ENCODE measurements at regions not wholly inside any gene's neighbourhood (a gene's known extent, or its start where the extent isn't known, plus 50 kb on each side); places are given as distances from the start of the nearest gene placed in this dataset.
"Not testable (repeated sequence)": the region's sequence is repeated elsewhere in the genome, so short reads cannot be mapped to it uniquely, and the experiment has no call there.

GRCh38 chr10:9451211-9451773 is 1396.8 kb downstream of the GATA3 start:
- H3K27me3 Mint-ChIP-seq = peaks cover 23% of the 10 kb centered on the region
- H3K4me3 Mint-ChIP-seq = no peak overlapping the region
- H3K36me3 Mint-ChIP-seq (ENCODE audit: low read depth) = no peaks in the 10 kb centered on the region
- peaks cover 15% of the 10 kb centered on the region for H3K9me3 Mint-ChIP-seq
- H3K4me1 Mint-ChIP-seq (ENCODE audit: low read depth) = no peaks in the 10 kb centered on the region
- H3K27ac Mint-ChIP-seq = no peak overlapping the region

- no peaks in the 10 kb centered on the region for H3K4me1 Mint-ChIP-seq (ENCODE audit: low read depth)
These were observed 1397.6 kb downstream of the GATA3 start for GRCh38 chr10:9452056-9452455.

DNA sequence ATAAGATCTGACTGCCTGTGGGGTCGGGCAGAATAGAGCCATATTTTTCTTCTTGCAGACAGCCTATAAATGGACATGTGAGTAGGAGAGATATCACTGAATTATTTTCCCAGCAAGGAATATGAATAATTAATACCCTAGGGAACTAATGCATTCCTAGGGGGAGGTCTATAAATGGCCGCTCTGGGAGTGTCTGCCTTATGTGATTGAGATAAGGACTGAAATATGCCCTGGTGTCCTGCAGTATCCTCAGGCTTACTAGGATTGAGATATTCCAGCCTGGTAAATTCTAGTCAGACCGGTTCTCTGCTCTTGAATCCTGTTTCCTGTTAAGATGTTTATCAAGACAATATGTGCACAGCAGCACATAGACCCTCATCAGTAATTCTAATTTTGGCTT is 1399.4 kb downstream of the GATA3 start:
- not testable (repeated sequence) for H3K27ac Mint-ChIP-seq; H3K4me1 Mint-ChIP-seq (ENCODE audit: low read depth); H3K4me3 Mint-ChIP-seq; H3K36me3 Mint-ChIP-seq (ENCODE audit: low read depth)
- Mint-ChIP-seq H3K9me3 (peaks cover 15% of the 10 kb centered on the region), H3K27me3 (peaks cover 13% of the 10 kb centered on the region)

More at GRCh38 chr10:9452056-9452455, 1397.6 kb downstream of the GATA3 start:
- peaks cover 23% of the 10 kb centered on the region for H3K27me3 Mint-ChIP-seq
- H3K36me3 Mint-ChIP-seq (ENCODE audit: low read depth) = no peaks in the 10 kb centered on the region
- H3K9me3 Mint-ChIP-seq = peaks cover 15% of the 10 kb centered on the region
- H3K4me3 Mint-ChIP-seq = no peak overlapping the region
- H3K27ac Mint-ChIP-seq = no peak overlapping the region

DNA sequence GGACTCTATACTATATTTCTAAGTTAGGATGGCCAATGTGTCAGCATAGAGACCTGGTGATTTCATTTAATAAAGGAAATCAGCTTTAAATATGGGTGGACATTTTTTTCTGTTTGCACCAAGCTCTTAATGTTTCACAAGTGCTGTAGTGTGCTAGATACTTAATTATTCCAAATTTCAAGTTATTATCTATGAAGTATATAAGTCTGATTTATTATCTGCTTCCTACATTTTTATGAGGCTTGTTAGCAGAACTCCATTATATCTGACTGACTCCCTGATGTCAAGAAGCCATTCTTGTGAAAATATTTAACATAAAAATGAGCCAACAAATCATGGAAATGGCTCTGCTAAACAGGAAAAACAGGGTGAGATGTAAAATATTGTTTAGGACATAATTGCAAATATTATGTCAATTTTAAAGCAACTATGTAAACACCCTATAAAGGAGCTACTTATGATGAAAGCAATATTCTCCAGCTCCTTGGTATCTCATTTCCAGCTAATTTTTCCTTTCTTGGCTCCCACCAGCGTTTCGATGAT is 1415.2 kb downstream of the GATA3 start:
- no peaks in the 10 kb centered on the region for H3K9me3 Mint-ChIP-seq
- no peak overlapping the region for H3K4me3 Mint-ChIP-seq
- H3K27me3 Mint-ChIP-seq = no peaks in the 10 kb centered on the region
- H3K36me3 Mint-ChIP-seq (ENCODE audit: low read depth) = no peaks in the 10 kb centered on the region
- no peaks in the 10 kb centered on the region for H3K4me1 Mint-ChIP-seq (ENCODE audit: low read depth)
- H3K27ac Mint-ChIP-seq = no peak overlapping the region

DNA sequence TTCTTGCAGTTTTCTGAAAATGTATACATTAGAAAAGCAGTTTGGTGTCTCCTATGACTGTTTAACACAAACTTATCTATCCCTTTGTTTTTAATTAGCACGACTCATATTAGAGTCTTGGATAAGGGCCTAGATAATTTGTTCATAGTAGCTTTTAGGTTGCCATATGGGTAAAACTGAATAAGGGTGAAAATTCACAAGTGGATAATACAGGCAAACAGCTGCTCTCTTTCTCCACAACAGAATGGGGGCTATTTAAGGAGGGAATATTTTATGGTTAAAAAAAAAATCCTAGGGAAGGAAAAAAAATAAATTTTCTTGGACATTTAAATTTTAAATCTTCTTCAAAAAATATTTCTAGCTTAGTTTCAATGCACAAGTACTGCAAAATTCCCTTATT is 1416.1 kb downstream of the GATA3 start:
- no peak overlapping the region for H3K27ac Mint-ChIP-seq
- no peaks in the 10 kb centered on the region for H3K36me3 Mint-ChIP-seq (ENCODE audit: low read depth)
- H3K4me3 Mint-ChIP-seq = no peak overlapping the region
- H3K4me1 Mint-ChIP-seq (ENCODE audit: low read depth) = no peaks in the 10 kb centered on the region
- no peaks in the 10 kb centered on the region for H3K9me3 Mint-ChIP-seq
- H3K27me3 Mint-ChIP-seq = no peaks in the 10 kb centered on the region

DNA sequence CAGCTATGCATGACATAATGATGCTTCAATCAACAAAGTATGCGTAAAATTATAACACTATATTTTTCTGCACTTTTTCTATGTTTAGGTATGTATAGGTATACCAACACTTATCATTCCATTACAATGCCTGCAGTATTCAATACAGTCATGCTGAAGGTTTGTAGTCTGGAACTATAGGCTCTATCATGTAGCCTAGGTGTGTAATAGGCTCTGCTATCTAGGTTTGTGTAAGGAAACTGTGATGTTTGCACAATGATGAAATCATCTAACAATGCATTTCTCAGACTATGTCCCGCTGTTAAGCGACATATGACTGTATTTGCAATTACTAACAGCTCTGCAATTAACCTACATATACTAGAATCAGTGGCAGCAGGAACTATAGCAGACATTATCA is 1447.5 kb downstream of the GATA3 start:
- Mint-ChIP-seq H3K27me3 (no peaks in the 10 kb centered on the region), H3K27ac (no peak overlapping the region), H3K36me3 (ENCODE audit: low read depth) (no peaks in the 10 kb centered on the region), H3K9me3 (no peaks in the 10 kb centered on the region), H3K4me1 (ENCODE audit: low read depth) (no peaks in the 10 kb centered on the region), H3K4me3 (no peak overlapping the region)

- H3K36me3 Mint-ChIP-seq (ENCODE audit: low read depth) = no peaks in the 10 kb centered on the region
- no peaks in the 10 kb centered on the region for H3K4me1 Mint-ChIP-seq (ENCODE audit: low read depth)
- no peaks in the 10 kb centered on the region for H3K9me3 Mint-ChIP-seq
These were observed 1449.7 kb downstream of the GATA3 start for GRCh38 chr10:9504227-9504626.

DNA sequence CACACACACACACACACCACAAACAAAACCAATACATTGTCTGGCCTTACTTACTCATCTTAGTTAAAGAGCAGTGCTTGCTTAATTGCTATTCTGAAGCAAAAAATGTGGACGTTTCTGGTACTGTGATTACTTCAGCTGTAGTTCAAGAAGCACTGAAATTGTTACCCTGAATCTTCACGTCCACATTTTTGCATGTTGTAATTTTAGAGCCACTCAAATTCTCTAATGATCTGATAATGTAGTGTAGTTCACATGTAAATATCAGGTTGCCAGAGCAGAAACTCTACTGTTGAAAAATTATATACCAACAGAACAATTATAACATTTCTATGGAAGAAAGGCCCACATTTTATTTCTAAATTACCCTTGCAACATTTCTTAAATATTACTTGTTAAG is 1451.1 kb downstream of the GATA3 start:
- Mint-ChIP-seq H3K27me3 (no peaks in the 10 kb centered on the region), H3K9me3 (no peaks in the 10 kb centered on the region), H3K27ac (no peak overlapping the region), H3K4me3 (no peak overlapping the region), H3K4me1 (ENCODE audit: low read depth) (no peaks in the 10 kb centered on the region), H3K36me3 (ENCODE audit: low read depth) (no peaks in the 10 kb centered on the region)

More at GRCh38 chr10:9504227-9504626, 1449.7 kb downstream of the GATA3 start:
- Mint-ChIP-seq H3K27ac (no peak overlapping the region), H3K4me3 (no peak overlapping the region), H3K27me3 (no peaks in the 10 kb centered on the region)

- Mint-ChIP-seq H3K4me1 (ENCODE audit: low read depth) (no peaks in the 10 kb centered on the region), H3K9me3 (no peaks in the 10 kb centered on the region), H3K4me3 (no peak overlapping the region), H3K27ac (no peak overlapping the region), H3K27me3 (no peaks in the 10 kb centered on the region), H3K36me3 (ENCODE audit: low read depth) (no peaks in the 10 kb centered on the region)
These were observed 1454.1 kb downstream of the GATA3 start for GRCh38 chr10:9508606-9509005.

GRCh38 chr10:9510626-9511025 is 1456.1 kb downstream of the GATA3 start:
- no peaks in the 10 kb centered on the region for H3K27me3 Mint-ChIP-seq
- H3K9me3 Mint-ChIP-seq = no peaks in the 10 kb centered on the region
- no peaks in the 10 kb centered on the region for H3K4me1 Mint-ChIP-seq (ENCODE audit: low read depth)
- H3K4me3 Mint-ChIP-seq = no peak overlapping the region
- no peaks in the 10 kb centered on the region for H3K36me3 Mint-ChIP-seq (ENCODE audit: low read depth)
- no peak overlapping the region for H3K27ac Mint-ChIP-seq

- no peak overlapping the region for H3K27ac Mint-ChIP-seq
- no peak overlapping the region for H3K4me3 Mint-ChIP-seq
- no peaks in the 10 kb centered on the region for H3K4me1 Mint-ChIP-seq (ENCODE audit: low read depth)
- H3K27me3 Mint-ChIP-seq = no peaks in the 10 kb centered on the region
- H3K36me3 Mint-ChIP-seq (ENCODE audit: low read depth) = no peaks in the 10 kb centered on the region
- H3K9me3 Mint-ChIP-seq = peaks cover under 1% of the 10 kb centered on the region
These were observed 1461.4 kb downstream of the GATA3 start for GRCh38 chr10:9515922-9516321.

DNA sequence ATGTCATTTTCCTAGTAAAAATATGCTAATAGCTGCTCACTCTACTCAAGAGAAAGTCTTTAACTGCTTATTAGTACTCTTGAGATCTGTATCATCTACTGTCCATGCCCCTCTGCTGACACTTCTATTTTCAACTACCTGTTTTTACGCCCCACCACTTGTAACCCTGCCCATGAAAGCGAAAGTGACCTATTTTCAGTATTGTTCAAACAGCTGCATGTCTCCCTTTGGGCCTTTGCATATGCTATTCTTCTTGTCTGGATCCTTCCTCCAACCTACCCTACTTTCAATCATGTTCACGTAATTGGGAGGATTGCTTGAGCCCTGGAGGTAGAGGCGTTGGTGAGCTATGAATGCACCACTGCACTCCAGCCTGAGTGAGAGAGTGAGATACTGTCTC is 1481.3 kb downstream of the GATA3 start:
- Mint-ChIP-seq H3K4me3 (no peak overlapping the region), H3K27ac (no peak overlapping the region), H3K27me3 (no peaks in the 10 kb centered on the region), H3K36me3 (ENCODE audit: low read depth) (no peaks in the 10 kb centered on the region), H3K4me1 (ENCODE audit: low read depth) (no peaks in the 10 kb centered on the region), H3K9me3 (no peaks in the 10 kb centered on the region)

DNA sequence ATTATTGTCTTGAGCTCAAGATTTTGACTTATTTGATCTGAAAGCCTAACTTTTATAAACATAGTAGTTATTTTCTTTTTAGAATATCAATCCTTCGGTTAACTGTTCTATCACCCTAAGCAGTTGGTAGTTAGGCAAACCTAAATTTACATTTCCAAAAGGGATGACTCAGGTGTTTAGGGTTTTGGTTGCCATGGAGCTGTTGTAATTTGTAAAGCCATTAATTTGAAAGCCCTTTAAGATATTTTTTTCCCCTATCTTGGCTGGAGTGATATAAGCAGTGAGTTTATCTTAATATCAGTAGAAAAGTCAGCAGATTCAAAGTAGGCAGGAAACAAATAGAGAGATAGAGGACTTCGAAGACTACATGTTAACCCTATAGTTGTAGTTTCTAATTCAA is 1472.6 kb upstream of the CELF2 start:
- no peaks in the 10 kb centered on the region for H3K36me3 Mint-ChIP-seq (ENCODE audit: low read depth)
- H3K4me3 Mint-ChIP-seq = no peak overlapping the region
- no peak overlapping the region for H3K27ac Mint-ChIP-seq
- no peaks in the 10 kb centered on the region for H3K9me3 Mint-ChIP-seq
- peaks cover 11% of the 10 kb centered on the region for H3K27me3 Mint-ChIP-seq
- H3K4me1 Mint-ChIP-seq (ENCODE audit: low read depth) = no peaks in the 10 kb centered on the region

- no peaks in the 10 kb centered on the region for H3K4me1 Mint-ChIP-seq (ENCODE audit: low read depth)
- H3K27me3 Mint-ChIP-seq = peaks cover 11% of the 10 kb centered on the region
- H3K36me3 Mint-ChIP-seq (ENCODE audit: low read depth) = no peaks in the 10 kb centered on the region
- H3K9me3 Mint-ChIP-seq = peaks cover 5% of the 10 kb centered on the region
- no peak overlapping the region for H3K27ac Mint-ChIP-seq
- no peak overlapping the region for H3K4me3 Mint-ChIP-seq
These were observed 1469.5 kb upstream of the CELF2 start for GRCh38 chr10:9547936-9548904.

- H3K4me3 Mint-ChIP-seq = no peak overlapping the region
- H3K4me1 Mint-ChIP-seq (ENCODE audit: low read depth) = no peaks in the 10 kb centered on the region
- peaks cover 5% of the 10 kb centered on the region for H3K9me3 Mint-ChIP-seq
- H3K27ac Mint-ChIP-seq = no peak overlapping the region
- no peaks in the 10 kb centered on the region for H3K36me3 Mint-ChIP-seq (ENCODE audit: low read depth)
- H3K27me3 Mint-ChIP-seq = peaks cover 8% of the 10 kb centered on the region
These were observed 1466.9 kb upstream of the CELF2 start for GRCh38 chr10:9550810-9551209.

Data from stimulated activated naive CD8-positive, alpha-beta T cell treated with anti-CD3 and anti-CD28 coated beads, Interleukin-15, Interleukin-2, amounts not matched to agents 100 ng/mL and 50 ng/mL, for 24 hours (primary cell).